SH-SY5Y (cell line): ENCODE measurements at regions not wholly inside any gene's neighbourhood (a gene's known extent, or its start where the extent isn't known, plus 50 kb on each side); places are given as distances from the start of the nearest gene placed in this dataset.

Experiments
- GATA2 ChIP-seq: IDR thresholded peaks from 2 replicates; pipeline ENCODE4 v1.6.1; 2011; ENCODE audit warnings: mild to moderate bottlenecking, low read depth, low read length
- GATA3 ChIP-seq: IDR thresholded peaks from 2 replicates; pipeline ENCODE4 v1.6.1; 2011; ENCODE audit warnings: low read depth, mild to moderate bottlenecking, low read length, moderate library complexity

- TF ChIP-seq GATA2 (no peak), GATA3 (no peak)
These were observed 179.3 kb downstream of the GALC start for GRCh38 chr14:87813686-87814085.
